ENCODE measurements at regions not wholly inside any gene's neighbourhood (a gene's known extent, or its start where the extent isn't known, plus 50 kb on each side); places are given as distances from the start of the nearest gene placed in this dataset.

DNA sequence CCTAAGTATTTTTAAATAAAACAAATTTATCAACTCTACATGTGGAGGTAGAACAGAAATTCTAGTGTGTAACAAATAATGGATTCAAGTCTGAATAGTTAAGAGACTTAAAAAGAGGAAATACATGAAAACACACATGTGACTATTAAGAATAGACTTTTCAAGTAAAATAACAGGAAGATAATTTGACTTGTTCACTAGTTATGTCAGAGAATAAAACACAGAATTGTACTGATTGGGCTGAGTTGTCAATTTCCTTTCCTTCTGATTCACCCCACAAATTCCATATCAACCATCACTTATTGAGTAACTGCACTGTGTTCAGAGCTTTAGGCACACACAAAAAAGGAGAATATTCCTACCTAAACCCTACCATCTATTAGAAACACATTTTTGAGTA, 557.2 kb downstream of the TUSC7 start:
- Histone ChIP-seq H3K27ac (ENCODE audit: low read length) (no peak overlapping the region), H3K4me3 (ENCODE audit: low read length) (no peak overlapping the region), H3K9me3 (ENCODE audit: control insufficient read depth, low read depth, low read length) (no peaks in the 10 kb centered on the region), H3K27me3 (ENCODE audit: control insufficient read depth, insufficient read depth, low read length) (no peaks in the 10 kb centered on the region), H3K36me3 (ENCODE audit: control insufficient read depth, low read depth, low read length) (no peaks in the 10 kb centered on the region), H3K9ac (ENCODE audit: low read length) (no peak overlapping the region), H3K4me1 (ENCODE audit: control insufficient read depth, low read depth, low read length) (no peaks in the 10 kb centered on the region)

DNA sequence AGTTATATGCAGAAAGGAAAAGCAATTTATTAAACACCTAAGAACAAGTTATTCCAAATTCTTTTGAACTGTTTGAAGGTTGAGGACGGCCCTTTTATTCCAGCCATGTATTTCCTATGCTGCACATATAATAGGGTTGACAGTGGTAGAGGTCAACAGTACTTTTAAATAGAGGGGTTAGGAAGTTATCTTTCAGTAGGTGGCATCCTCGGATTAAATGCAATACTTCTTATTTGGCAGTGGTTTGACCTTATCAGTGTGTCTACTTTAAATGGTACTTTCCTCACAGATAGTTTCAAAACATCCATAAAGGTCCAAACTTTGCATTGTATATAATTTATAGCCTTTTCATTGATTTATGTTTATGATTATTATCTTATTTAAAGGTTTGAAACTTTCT, 558.7 kb downstream of the TUSC7 start:
- Histone ChIP-seq H3K4me1 (ENCODE audit: control insufficient read depth, low read depth, low read length) (no peaks in the 10 kb centered on the region), H3K36me3 (ENCODE audit: control insufficient read depth, low read depth, low read length) (no peaks in the 10 kb centered on the region), H3K27me3 (ENCODE audit: control insufficient read depth, insufficient read depth, low read length) (no peaks in the 10 kb centered on the region), H3K9me3 (ENCODE audit: control insufficient read depth, low read depth, low read length) (no peaks in the 10 kb centered on the region), H3K4me3 (ENCODE audit: low read length) (no peak overlapping the region), H3K27ac (ENCODE audit: low read length) (no peak overlapping the region), H3K9ac (ENCODE audit: low read length) (no peak overlapping the region)

DNA sequence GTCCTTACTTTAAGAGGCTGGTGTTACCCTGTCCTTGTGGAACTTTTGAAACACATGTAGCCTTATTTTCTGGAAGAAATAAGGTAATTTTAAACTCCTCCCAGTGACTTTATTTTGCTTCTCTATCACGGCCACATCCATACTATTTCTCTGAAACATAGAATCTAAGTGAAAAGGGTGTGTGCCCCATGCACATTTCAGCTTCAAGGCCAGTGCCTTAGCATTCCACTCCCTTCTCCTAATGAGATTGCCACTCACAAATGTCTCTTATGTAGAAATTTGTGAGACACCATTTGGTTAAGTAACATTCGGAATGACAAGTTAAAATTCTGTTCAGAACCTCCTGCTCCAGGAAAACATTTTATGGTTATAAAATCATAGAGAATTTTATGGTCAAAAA, 562.7 kb downstream of the TUSC7 start:
- Histone ChIP-seq H3K9me3 (ENCODE audit: control insufficient read depth, low read depth, low read length) (no peaks in the 10 kb centered on the region), H3K4me1 (ENCODE audit: control insufficient read depth, low read depth, low read length) (no peaks in the 10 kb centered on the region), H3K27me3 (ENCODE audit: control insufficient read depth, insufficient read depth, low read length) (no peaks in the 10 kb centered on the region), H3K4me3 (ENCODE audit: low read length) (no peak overlapping the region), H3K27ac (ENCODE audit: low read length) (no peak overlapping the region), H3K36me3 (ENCODE audit: control insufficient read depth, low read depth, low read length) (no peaks in the 10 kb centered on the region), H3K9ac (ENCODE audit: low read length) (no peak overlapping the region)

DNA sequence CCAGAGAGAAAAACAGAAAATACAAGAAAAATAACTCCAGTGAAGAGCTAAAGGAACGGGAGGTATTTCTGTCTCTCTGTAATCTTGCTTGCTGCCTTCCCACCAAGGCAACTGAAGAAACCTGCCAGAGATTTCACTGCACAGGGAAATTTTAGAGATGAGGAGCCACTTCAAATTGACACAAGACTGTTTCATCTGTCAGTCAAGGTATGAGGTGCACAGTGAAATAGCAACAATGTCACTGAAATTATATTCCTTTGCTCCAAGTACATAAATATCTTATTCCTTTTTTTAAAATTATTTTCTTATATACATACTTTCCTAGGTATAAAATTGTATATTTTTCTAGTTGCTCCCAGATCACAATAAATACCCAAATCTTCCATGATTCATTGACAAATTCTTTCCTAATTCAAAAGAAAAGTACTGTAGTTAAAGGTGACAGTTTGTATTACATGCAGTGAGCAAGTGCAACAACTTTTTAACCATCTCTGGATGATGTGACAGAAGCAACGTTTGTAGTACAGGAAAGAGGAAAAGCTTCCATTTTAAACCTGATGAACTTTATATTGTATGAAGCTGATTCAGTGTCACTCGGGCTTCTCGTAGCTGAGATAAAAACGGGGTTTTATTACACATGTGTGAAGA, 563.4 kb downstream of the TUSC7 start:
- H3K4me1 ChIP-seq (ENCODE audit: control insufficient read depth, low read depth, low read length), result peaks cover 3% of the 10 kb centered on the region

DNA sequence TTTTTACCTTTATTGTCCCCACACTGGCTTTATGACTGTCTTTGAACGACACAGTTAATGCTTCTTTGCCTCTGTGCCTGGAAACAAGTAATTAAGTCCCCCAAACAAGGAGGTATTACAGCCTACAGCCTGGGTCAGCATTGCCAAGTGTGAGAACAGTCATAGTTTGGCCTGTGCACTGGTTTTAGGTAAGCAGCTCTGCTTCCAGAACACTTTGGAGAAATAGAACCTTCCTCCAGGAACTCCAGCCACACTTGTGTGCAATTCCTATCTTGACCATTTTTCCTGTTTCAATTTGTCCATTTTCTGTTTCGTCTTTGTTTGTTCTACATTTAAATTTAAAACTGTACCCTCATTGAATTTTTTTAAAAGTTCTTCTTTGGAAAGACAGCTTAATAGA, 568.2 kb downstream of the TUSC7 start:
- Histone ChIP-seq H3K36me3 (ENCODE audit: control insufficient read depth, low read depth, low read length) (no peaks in the 10 kb centered on the region), H3K27me3 (ENCODE audit: control insufficient read depth, insufficient read depth, low read length) (no peaks in the 10 kb centered on the region), H3K9me3 (ENCODE audit: control insufficient read depth, low read depth, low read length) (no peaks in the 10 kb centered on the region), H3K27ac (ENCODE audit: low read length) (no peak overlapping the region), H3K4me1 (ENCODE audit: control insufficient read depth, low read depth, low read length) (peaks cover 3% of the 10 kb centered on the region), H3K4me3 (ENCODE audit: low read length) (no peak overlapping the region), H3K9ac (ENCODE audit: low read length) (no peak overlapping the region)

More for the DNA sequence above, 563.4 kb downstream of the TUSC7 start:
- no peak overlapping the region for H3K27ac ChIP-seq (ENCODE audit: low read length)
- H3K9me3 ChIP-seq (ENCODE audit: control insufficient read depth, low read depth, low read length), result no peaks in the 10 kb centered on the region
- H3K4me3 ChIP-seq (ENCODE audit: low read length), result no peak overlapping the region
- no peaks in the 10 kb centered on the region for H3K36me3 ChIP-seq (ENCODE audit: control insufficient read depth, low read depth, low read length)
- H3K27me3 ChIP-seq (ENCODE audit: control insufficient read depth, insufficient read depth, low read length), result no peaks in the 10 kb centered on the region
- H3K9ac ChIP-seq (ENCODE audit: low read length), result no peak overlapping the region

DNA sequence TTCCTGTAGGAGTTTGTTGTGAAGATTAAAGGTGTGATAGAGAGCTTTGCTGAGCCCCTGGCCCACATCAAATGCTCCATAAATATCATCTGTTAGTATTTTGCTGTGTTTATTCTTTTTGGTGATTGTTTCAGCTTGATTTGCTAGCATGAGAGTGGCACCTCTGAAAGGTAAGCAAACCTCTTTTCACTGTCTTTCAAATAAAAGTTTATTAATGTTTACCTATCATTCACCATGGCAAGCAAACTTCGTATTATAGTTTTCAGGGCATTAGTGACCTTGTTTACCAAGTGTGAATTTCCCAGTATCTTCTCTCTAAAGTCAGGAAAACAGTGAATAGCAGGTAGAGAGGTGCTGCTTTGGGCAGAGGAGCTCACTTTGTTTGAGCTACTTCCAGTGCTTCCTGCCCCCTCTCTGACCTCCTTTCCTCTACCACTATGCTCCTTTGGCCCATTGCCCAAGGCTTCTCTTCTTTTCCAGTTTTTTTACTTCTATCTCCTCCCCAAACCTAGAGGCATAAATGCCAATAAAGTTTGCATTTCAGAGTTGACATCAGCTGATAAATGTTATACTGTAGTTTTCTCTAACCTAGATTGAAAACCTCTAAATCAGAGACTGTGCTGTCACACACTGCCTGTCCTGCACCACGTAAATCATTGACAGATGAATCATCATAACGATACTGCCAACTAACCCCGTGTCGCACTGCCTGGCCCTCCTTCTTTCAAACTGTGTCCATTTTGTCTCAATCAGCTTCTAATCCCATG, 569.0 kb downstream of the TUSC7 start:
- no peaks in the 10 kb centered on the region for H3K9me3 ChIP-seq (ENCODE audit: control insufficient read depth, low read depth, low read length)
- no peak overlapping the region for H3K4me3 ChIP-seq (ENCODE audit: low read length)
- no peak overlapping the region for H3K9ac ChIP-seq (ENCODE audit: low read length)
- H3K36me3 ChIP-seq (ENCODE audit: control insufficient read depth, low read depth, low read length), result no peaks in the 10 kb centered on the region
- H3K27me3 ChIP-seq (ENCODE audit: control insufficient read depth, insufficient read depth, low read length), result no peaks in the 10 kb centered on the region
- H3K27ac ChIP-seq (ENCODE audit: low read length), result no peak overlapping the region
- H3K4me1 ChIP-seq (ENCODE audit: control insufficient read depth, low read depth, low read length), result peaks cover 3% of the 10 kb centered on the region

DNA sequence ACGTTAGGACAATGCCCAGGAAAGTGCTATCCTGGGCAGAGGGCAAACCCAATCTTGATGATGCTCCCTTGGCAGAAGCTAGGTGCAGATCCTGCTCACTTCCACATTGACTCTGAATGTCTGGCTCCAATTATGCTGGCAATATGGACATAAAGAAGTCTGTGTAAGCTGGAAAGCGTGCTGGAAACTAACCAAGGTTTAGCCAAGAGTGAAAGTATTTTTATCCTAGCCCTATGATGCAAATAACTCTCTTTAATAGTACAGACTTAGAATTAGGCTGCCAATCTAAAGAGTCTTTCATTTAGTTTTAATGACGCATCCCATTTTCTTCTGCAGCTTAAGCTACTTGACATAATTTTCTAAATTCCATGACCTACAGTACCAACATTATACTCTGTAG, 571.8 kb downstream of the TUSC7 start:
- Histone ChIP-seq H3K9ac (ENCODE audit: low read length) (no peak overlapping the region), H3K9me3 (ENCODE audit: control insufficient read depth, low read depth, low read length) (no peaks in the 10 kb centered on the region), H3K27me3 (ENCODE audit: control insufficient read depth, insufficient read depth, low read length) (no peaks in the 10 kb centered on the region), H3K27ac (ENCODE audit: low read length) (no peak overlapping the region), H3K36me3 (ENCODE audit: control insufficient read depth, low read depth, low read length) (no peaks in the 10 kb centered on the region), H3K4me3 (ENCODE audit: low read length) (no peak overlapping the region), H3K4me1 (ENCODE audit: control insufficient read depth, low read depth, low read length) (peaks cover 3% of the 10 kb centered on the region)

DNA sequence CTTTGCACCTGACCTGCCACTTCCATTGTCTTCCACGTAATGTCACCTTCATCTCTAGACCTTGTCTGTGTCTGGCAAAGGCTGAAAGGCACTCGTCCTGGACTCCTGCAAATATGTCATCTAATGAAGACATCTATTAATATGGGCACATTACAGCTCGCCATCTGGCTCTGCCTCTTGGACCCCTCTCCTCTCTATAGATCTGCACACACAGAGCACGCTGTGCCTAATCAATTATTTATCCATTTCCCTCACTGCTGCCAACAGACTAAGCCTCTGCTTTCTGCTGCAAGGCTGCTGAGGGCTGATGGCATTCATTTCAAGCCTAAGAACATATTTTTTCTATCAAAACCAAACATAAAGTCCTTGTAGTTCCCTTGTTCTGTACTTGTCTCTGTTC, 573.0 kb downstream of the TUSC7 start:
- Histone ChIP-seq H3K27ac (ENCODE audit: low read length) (no peak overlapping the region), H3K4me1 (ENCODE audit: control insufficient read depth, low read depth, low read length) (peaks cover 2% of the 10 kb centered on the region), H3K4me3 (ENCODE audit: low read length) (no peak overlapping the region), H3K9ac (ENCODE audit: low read length) (no peak overlapping the region), H3K27me3 (ENCODE audit: control insufficient read depth, insufficient read depth, low read length) (no peaks in the 10 kb centered on the region), H3K9me3 (ENCODE audit: control insufficient read depth, low read depth, low read length) (no peaks in the 10 kb centered on the region), H3K36me3 (ENCODE audit: control insufficient read depth, low read depth, low read length) (no peaks in the 10 kb centered on the region)

DNA sequence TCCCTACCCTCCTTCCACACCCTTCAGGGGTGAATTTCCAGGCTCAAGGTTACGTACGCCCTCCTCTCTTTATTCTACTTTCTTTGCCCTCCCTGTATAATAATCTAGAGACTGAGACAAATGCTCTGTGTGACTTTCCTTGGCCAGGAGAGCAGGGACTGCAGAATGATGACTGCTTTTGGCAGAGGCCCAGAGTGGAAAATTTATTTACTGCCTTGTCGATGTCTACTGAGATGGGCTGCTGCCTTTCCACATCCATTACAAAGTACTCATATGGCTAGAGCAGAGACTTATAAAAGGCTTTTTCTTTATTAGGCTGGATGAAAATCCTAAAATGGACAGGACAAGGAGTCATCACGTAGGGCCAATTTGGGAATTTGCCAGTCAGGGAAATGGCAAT, 576.2 kb downstream of the TUSC7 start:
- H3K9me3 ChIP-seq (ENCODE audit: control insufficient read depth, low read depth, low read length), result no peaks in the 10 kb centered on the region
- no peaks in the 10 kb centered on the region for H3K27me3 ChIP-seq (ENCODE audit: control insufficient read depth, insufficient read depth, low read length)
- no peaks in the 10 kb centered on the region for H3K36me3 ChIP-seq (ENCODE audit: control insufficient read depth, low read depth, low read length)
- H3K27ac ChIP-seq (ENCODE audit: low read length), result no peak overlapping the region
- no peaks in the 10 kb centered on the region for H3K4me1 ChIP-seq (ENCODE audit: control insufficient read depth, low read depth, low read length)
- no peak overlapping the region for H3K9ac ChIP-seq (ENCODE audit: low read length)
- no peak overlapping the region for H3K4me3 ChIP-seq (ENCODE audit: low read length)

DNA sequence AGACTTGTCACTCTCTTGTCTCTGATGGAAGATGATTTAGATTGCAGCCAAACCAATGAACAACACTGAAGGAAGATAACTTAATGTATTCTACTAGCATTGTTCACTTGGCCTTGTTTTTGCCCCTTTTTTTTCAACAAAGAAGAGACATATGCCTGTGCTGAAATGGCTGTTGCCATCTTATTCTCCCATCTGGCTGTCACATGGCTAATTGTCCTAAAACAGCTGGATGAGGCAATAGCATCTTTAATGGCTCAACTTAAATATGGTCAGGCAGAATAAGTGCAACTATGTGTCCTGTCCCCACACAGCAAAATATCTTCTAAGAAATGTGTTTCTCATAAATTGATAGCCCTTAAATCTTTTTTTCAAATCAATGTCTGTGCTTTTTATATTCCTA, 576.9 kb downstream of the TUSC7 start:
- Histone ChIP-seq H3K9me3 (ENCODE audit: control insufficient read depth, low read depth, low read length) (no peaks in the 10 kb centered on the region), H3K27me3 (ENCODE audit: control insufficient read depth, insufficient read depth, low read length) (no peaks in the 10 kb centered on the region), H3K9ac (ENCODE audit: low read length) (no peak overlapping the region), H3K27ac (ENCODE audit: low read length) (no peak overlapping the region), H3K4me1 (ENCODE audit: control insufficient read depth, low read depth, low read length) (no peaks in the 10 kb centered on the region), H3K36me3 (ENCODE audit: control insufficient read depth, low read depth, low read length) (no peaks in the 10 kb centered on the region), H3K4me3 (ENCODE audit: low read length) (no peak overlapping the region)

DNA sequence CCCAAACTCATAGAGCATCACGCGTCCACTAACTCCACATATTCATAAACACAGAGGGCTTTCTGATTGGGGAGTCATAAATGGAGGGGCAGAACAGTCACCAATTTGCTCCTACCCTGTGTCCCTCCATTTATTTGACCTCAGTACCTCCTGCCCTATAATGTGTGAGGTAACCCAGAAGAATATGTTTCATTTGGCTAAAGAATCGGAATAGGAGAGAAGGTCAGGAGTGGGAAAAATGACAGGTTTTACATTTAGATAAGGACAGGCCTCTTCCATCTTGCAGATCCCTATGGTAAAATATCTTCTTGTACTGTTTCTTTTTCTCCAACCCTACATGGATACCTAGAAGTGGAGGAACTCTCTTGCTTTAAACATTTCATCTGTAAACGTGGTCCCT, 578.0 kb downstream of the TUSC7 start:
- no peak overlapping the region for H3K4me3 ChIP-seq (ENCODE audit: low read length)
- H3K9me3 ChIP-seq (ENCODE audit: control insufficient read depth, low read depth, low read length), result no peaks in the 10 kb centered on the region
- H3K27me3 ChIP-seq (ENCODE audit: control insufficient read depth, insufficient read depth, low read length), result no peaks in the 10 kb centered on the region
- peaks cover 7% of the 10 kb centered on the region for H3K4me1 ChIP-seq (ENCODE audit: control insufficient read depth, low read depth, low read length)
- H3K9ac ChIP-seq (ENCODE audit: low read length), result no peak overlapping the region
- no peaks in the 10 kb centered on the region for H3K36me3 ChIP-seq (ENCODE audit: control insufficient read depth, low read depth, low read length)
- H3K27ac ChIP-seq (ENCODE audit: low read length), result no peak overlapping the region

DNA sequence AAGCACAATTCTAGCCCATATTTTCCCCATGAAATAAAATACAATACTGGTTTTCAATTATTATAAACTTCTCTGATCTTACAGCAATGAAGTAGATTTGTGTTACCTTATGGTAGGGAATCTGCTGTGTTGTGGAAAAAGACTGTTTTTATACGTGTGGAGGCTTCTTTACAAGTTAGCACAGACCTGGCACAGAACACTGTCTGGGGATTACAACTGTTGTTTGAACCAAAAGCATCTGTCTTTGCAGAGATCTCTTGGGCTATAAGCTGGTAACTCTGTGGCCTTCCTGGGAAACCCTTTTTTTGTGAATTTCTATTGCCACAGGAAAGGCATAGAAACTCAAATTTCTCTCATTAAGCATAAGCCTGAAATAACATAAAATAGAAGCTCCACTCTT, 581.9 kb downstream of the TUSC7 start:
- Histone ChIP-seq H3K36me3 (ENCODE audit: control insufficient read depth, low read depth, low read length) (no peaks in the 10 kb centered on the region), H3K27me3 (ENCODE audit: control insufficient read depth, insufficient read depth, low read length) (no peaks in the 10 kb centered on the region), H3K9ac (ENCODE audit: low read length) (no peak overlapping the region), H3K4me1 (ENCODE audit: control insufficient read depth, low read depth, low read length) (peaks cover 7% of the 10 kb centered on the region), H3K4me3 (ENCODE audit: low read length) (no peak overlapping the region), H3K9me3 (ENCODE audit: control insufficient read depth, low read depth, low read length) (no peaks in the 10 kb centered on the region), H3K27ac (ENCODE audit: low read length) (no peak overlapping the region)

Measured in iPS-18a (cell line).